Iris pigment epithelial cell (primary cell): ENCODE measurements at regions not wholly inside any gene's neighbourhood (a gene's known extent, or its start where the extent isn't known, plus 50 kb on each side); places are given as distances from the start of the nearest gene placed in this dataset.
A peak's percentile ranks its signal among the peaks of the same experiment; 100 is the strongest.
"Not testable (repeated sequence)": the region's sequence is repeated elsewhere in the genome, so short reads cannot be mapped to it uniquely, and the experiment has no call there.

Source experiments
- DNase-seq: peaks from one replicate; pipeline ENCODE4 v3.0.0-alpha.2; 2011; ENCODE audit warnings: low read depth

DNA sequence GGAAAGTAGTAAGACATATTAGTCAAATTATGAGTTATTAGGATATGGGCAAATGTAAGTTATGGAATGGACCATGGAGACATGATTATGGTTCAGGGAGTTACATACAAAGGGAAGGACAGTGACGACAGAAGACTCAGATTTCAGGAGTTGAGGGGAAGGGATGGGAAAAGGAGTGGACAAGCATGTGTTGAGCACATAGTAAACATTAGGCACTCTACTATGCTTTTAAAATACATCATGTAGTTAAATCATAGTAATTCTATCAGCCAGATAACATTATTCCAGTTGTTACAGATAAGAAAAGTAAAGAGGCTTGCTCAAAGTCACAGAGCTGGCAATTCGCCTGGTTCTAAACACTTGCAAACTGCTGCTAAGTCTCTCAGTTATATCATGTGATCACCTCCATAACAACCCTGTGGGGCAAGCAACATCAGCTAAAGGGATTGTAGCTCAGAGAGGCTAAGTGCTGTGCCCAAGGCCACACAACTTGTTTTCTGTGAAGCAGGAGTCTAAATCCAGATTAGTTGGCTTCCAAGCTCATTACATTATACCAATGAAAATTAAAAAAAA is 115.2 kb upstream of the MDFIC start:
- DNase-seq, result peak; percentile 70

DNA sequence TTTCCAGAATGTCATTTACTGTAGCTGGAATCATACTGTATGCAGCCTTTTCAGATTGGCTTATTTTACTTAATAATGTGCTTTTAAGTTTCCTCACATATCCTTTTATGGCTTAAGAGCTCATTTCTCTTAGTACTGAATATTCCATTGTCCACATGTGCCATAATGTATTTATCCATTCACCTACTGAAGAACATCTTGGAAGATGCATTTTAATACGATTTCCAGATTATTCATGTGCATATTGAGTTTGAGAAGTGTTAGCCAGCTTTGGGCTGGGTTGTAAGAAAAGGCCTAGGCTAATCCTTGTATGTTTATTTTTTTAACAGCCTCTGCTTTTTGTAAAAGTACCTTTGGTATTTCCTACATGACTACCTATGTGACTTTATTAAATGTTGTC is 109.3 kb upstream of the MDFIC start:
- DNase-seq, result no peak

DNA sequence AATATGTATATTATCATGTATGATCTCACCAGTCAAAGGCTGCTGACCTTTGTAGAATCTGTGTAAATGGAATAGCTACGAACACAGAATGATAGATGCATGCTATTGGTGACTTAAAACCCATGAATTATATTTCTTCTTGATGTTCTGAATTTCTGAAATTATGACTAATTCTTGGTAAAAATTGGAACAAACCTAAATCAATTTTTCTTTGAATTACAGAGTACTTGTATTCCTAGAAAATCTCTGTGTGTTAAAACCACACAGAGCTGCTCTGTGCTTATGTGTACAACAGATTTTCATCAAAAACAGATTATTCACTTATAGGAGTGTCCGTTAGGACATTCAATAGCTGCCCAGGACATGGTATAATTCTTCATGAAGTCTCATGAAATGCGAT is 108.3 kb upstream of the MDFIC start:
- no peak for DNase-seq

DNA sequence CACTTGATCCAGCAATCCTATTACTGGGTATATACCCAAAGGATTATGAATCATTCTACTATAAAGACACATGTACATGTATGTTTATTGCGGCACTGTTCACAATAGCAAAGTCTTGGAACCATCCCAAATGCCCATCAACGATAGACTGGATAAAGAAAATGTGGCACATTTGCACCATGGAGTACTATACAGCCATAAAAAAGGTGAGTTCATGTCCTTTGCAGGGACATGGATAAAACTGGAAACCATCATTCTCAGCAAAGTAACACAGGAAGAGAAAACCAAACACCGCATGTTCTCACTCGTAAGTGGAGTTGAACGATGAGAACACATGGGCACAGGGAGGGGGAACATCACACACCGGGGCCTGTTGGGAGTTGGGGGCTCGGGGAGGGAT is 104.9 kb upstream of the MDFIC start:
- not testable (repeated sequence) for DNase-seq

DNA sequence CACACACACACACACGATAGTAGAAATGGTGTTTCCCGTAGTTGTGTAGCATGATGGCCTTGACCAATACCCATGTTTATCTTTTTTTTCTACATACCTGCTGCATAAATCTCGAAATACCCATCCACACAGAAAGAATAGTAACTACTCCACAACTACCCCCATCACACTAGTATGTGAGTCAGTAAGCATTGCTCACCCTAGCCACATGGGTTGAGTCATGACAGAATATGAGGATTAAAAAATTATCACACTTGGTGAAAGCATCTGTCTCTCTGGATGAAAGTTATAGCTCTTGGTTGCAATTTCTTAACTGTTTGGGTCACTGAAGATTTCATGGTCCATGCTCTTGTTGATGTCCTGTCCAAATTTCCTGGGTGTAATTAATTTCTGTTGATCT is 103.4 kb upstream of the MDFIC start:
- peak; percentile 58 for DNase-seq

DNA sequence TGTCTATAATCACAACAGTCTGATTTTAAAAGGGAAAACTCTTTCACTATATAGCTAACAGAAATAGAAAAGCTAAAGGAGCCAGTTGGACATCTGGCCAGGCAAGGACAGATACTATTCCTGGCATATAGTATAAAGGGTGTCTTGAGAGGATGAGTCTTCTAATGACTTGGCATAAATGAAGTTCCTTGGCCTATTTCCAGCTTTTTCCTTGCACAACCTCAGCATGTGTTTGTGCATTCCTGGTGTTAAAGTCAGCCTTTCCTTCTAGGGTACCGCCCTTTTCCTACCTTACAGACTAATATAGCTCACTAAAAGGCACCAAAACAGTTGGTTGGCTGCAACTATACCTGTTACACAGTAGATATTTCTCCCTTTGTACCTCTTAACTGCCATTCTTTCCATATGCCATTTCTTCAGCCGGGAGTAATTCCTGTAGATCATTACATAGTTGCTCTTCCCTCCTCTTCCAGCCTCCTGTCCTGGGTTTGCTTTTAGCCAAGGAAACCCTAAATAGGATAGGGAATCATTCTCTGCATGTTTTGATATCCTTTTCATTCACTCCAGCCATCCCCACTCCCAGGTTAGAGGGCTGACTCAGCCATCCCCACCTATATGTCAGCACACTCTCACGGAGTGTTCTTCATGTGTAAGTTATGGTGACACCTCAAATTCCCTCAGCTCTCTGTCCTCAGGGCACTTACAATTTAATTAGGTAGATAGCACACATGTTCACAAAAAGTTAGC is 102.1 kb upstream of the MDFIC start:
- peak; percentile 97 for DNase-seq

DNA sequence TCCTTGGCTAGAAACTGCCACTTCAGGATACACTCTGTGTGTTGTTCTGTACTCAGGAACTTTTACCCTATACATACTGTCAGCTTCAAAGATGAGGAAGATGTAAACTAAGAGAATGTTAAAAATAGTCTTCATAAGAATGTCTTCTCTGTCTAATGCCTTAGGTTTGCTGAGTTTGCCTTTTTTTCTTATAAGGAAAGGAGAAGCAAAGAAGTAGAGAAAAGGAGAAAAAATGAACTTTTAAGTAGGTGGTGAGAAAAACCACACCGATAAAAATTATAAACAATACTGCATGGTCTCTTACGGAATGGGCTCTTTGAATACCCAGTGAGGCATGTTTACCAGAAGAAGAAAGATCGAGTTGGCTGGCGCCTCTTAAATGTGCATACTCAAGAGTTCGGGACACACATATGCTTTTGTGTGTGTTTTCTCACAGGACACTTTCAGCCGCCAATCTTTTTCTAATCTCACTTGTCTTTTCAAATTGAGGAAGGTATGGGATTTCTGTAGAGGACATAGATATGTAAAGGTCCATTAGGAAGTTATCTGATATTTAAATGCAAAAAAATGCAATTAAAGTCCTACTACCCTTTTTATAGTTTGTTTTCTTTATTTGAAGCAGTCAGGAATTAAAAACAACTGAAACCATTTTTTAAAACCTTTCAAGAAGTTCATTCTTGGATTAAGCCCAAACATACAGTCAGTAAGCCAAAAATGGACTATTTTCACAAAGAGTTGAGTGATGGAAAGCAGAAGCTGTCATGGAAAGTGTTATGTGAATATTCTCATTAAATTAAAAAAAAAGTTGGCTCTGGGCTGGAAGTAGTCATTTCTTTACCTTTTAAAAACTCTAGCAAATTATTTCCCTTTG is 100.6 kb upstream of the MDFIC start:
- DNase-seq, result no peak

DNA sequence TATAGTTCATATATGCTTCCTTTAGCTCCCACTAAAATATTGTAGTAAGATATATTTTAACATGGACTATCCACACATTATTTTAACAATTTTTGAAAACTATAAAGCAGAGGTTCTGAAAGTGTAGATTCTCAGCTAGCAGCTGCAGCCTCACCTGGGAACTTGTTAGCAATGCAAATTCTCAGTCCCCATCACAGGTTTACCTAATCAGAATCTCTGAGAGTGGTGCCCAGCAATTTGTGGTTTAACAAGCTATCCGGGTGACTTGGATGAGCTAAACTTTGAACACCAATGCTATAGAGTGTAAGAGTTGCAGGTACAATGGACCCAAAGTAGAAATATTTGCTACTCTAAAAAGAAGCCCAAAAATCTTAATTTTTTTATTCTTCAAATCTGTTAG is 99.8 kb upstream of the MDFIC start:
- no peak for DNase-seq

DNA sequence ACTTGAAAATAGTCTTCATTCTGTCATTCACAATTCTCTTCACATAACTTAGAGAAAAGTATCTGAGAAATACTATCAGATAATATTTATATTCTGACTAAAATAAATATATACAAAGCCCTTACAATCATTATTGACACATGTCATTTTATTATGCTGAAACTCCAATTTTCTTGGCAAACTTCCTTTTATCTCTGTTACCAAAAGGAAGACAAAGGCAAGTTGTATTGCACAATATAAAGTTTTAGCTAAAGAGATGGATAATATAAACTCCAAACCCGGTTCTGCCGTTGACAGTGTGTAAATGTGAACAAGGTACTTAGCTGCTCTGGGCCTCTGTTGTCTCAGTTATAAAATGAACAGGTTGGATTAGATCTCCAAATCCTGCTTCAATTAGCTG is 99.0 kb upstream of the MDFIC start:
- DNase-seq, result no peak

DNA sequence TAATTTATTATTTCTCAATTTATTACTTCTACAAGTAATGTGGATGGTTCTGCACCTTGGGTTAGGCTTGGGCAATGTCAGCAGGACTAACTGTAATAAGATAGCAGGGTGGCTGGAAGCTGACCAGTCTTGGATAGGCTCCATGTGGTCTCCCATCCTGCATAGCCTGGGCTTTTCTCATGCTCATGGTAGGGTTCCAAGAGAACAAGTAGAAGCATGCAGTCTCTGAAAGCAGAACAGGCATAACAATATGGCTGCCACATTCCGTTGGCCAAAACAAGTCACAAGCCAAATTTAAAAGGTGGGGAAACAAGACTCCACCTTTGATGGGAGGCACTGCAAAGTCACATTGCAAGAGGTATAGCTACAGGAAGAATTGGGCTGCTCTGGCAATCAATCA is 98.6 kb upstream of the MDFIC start:
- DNase-seq, result peak; percentile 25

DNA sequence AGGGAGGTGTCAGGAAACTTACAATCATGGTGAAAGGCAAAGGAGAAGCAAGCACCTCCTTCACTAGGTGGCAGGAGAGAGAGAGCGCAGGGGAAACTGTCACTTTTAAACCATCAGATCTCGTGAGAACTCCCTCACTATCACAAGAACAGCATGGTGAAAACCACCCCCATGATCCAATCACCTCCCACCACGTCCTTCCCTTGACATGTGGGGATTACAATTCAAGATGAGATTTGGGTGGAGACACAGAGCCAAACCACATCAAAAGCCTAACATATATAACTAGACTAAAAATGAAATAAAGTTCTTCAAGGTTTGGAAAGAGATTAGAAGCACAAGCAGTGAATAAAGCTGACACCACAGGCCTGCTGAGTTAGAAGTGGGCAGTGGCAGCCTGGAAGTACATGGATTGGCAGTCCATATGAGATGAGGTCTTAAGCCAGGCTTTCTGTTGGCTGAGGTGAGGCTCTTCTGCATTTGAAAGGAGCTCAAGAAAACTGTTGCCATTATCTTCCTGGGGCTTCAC is 96.4 kb upstream of the MDFIC start:
- DNase-seq, result no peak

DNA sequence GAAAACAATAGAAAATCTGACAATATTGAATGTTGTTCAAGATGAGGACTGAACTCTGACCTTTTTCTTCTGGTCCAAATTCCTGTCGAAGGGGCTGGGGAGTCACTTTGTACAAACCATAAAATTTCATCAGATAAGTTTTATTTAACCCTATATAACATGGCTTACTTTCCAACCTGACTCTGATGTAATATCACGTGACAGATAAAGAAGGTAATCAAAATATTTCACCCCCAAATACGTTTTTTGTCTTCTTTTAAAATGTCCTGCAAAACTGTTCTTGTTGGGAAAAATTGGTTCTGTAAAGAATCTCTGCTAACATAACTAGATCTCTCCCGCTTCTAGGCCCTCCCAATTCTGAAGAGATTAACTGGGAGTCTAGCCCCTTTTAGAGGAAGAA is 90.9 kb upstream of the MDFIC start:
- no peak for DNase-seq

DNA sequence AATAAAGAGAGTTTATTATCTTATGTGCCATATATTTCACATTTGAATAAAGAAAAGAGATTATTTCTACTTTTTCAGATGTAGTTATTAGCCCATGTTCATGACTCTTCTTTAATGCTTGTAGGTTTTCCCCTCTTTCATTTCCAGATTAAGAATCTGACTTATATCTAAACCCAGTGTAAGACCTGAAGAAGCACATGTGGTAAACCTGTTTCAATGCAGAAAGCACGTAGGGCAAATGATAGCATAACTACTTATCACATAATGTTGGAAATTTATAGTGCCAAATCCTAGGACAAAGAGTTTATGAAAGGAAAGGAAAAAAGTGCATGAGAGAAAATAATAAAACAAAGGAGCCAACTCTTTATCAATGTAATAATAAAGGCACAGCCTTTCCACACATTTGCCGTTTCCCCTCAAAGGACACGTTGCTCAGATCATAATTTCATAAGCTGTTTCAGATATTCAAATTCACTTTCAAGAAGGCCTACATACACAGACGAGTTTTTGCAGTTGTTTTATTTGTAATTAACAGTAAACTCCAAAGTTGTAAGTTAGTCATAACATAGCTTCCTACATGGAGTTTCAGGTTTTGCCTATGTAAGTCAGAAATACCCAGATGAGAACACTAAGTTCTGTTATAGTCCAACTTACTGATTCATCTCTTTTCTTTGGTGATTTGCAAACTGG is 88.8 kb upstream of the MDFIC start:
- DNase-seq, result no peak

DNA sequence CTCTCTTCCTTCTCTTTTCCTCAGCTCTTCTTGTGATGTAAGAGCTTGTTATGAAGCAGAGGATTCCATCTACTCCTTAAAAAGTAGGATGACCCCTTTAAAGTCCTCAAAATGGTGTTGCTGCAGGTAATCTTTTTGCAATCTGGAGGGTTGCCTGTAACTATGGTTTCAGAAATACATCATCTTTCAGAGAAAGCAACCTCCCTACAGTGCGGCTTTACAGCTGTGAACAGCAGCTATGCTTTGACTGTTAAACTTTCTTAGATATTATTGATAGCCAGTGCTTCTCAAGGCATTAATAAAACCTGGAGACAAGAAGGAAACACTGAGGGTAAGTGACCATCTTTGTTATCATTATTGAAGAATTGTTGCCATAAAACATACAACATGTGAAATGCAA is 86.6 kb upstream of the MDFIC start:
- DNase-seq, result no peak

DNA sequence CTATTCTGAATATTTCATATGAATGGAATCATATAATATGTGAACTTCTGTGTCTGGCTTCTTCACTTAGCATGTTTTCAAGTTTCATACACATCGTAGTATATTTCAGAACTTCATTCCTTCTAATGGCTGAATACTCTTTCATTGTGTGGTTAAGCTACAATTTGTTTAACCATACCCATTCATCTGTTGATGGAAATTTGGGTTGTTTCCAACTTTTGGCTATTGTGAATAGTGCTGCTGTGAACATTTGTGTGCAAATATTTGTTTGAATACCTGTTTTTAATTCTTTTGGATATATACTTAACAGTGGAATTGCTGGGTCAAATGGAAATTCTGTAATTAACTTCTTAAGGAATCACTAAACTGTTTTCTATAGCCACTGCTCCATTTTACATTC is 86.0 kb upstream of the MDFIC start:
- no peak for DNase-seq

DNA sequence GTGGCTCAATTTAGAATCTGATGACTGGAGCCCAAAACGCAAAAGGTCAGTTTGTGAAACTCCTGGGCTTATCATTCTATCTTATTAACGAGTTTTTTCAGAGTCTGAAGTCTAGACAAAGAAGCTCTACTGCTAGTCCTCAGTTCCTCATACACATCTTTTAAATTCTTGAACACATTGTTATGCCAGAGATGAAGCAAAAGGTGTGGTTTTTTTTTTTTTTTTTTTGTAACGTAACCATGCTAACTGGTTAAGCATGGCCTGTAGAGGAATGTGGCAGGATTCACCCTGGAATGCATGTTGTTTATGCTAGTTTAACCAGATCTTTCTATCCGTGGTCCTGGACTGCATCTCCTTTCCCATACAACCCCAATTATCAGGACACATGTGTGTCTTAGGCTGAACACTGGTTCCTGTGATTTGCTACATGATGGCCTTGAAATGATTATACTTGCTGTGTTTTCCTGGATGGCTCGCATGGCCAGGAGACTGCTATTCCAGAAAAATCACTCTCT is 79.3 kb upstream of the MDFIC start:
- DNase-seq, result peak; percentile 28

DNA sequence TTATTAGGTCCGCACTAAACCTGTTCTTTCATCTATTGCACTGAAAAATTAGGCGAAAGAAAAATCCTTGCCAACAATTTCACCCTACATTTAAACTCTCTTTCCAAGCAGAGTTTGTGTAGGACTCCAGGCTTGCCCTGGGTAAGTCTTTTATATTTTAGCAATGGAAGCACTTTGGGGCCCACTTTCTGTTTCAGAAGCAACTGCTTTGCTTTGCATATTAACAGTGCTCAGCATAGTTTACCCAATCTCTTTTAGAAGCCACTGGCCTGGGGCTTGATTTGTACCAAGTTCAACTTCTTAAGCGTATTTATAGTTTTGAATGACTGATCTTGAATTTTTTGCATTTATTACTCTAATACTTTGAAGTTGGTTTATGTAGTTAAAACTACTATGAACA is 78.8 kb upstream of the MDFIC start:
- DNase-seq, result no peak

DNA sequence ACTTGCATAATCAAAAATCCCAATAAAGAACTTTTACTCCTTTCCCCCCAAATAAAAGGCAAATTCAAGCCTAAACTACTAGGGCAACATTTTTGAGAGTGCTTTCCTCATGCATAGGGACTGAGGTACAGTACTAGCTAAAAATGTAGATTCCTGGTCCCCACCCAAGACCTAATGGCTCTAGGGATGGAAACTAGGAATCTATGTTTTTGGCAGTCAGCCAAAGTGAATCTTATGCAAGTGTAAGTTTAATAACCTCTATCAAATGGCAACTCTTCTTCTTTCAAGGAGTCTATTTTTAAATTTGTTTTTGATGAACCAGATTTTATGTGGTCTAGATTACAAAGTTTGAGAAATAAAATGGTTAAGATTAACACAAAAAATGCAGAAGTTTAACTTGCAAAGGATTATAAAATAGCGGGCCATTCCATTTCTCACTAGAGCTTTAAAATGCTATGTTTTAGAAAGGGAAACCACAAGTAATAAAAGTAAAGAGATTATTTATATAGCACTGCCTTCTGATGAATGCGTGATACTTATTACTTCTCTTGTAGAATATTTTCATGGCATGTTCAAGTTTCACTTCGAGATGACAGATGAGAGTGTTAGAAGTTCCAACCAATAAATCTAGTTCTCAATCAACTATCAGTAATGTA is 70.4 kb upstream of the MDFIC start:
- no peak for DNase-seq

DNA sequence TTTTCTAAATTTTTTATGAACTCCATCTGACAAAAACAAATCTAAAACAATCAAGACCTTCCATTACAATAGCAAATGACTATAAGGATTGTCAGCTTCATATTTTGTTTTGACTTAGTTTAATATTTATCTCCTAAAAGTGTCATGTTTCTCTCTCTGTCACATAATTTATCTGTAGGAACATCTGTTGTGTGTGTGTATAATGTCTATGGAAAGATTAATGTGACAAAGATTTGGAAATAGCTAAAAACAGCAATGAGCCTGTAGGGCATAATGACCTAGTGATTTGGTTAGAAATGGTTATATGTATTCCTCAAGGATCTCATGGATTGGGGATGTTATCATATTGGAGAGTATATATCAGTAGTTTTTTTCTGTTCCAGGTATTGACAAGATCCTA is 69.6 kb upstream of the MDFIC start:
- DNase-seq, result no peak

DNA sequence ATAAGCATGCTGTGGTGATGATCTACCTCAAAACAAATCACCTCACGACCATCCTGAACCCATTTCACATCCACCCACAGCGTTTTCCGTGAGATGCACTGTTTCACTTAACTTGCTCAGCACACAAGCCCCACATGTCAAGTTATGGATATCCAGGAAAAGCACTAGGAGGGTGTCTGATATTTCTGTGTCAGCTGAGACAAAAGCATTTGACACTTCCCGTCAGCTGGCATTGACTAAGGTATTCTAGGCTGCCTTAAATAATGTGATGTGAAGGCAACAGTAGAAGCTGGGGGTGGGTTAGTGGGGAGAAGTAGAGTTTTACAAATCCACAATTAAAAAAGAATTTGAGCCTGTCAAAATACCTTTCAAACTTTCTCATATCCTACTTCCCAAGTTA is 68.7 kb upstream of the MDFIC start:
- DNase-seq, result no peak

DNA sequence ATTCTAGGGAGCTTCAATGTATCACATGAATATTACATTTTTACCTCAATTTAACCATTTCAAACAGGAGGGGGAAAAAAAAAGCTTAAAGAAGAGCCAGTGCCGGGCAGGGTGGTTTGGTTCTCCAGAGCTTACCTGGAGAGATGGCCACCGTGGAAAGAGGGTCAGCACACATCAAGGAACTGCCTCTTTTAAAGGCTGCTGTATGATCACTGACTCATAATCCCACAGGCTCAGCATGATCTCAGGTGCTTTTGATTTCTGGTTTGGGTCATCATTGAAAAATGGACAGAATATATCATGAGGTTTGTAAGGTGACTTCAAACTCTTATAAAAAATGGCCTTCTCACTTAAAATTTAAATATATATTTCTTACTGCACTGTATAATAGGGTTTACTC is 67.5 kb upstream of the MDFIC start:
- DNase-seq, result no peak

DNA sequence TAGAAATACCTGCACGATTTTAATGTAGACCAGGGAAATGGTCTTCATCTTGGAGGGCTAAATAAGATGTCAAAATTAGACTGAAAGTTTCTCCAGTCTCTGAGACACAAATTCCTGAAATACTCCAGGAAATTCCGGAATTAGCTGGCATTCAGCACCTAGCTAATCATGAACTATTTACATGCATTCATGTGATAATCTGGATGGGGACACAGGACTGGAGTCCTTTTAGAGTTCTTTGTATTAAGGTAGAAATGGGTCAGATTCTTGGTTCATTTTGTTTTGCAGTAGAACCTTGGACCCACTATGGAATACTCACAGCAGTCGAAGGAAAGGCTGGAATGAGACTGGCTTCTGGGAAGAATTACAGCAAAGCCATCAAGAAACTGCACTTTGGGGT is 65.3 kb upstream of the MDFIC start:
- no peak for DNase-seq
